ENCODE measurements at regions not wholly inside any gene's neighbourhood (a gene's known extent, or its start where the extent isn't known, plus 50 kb on each side); places are given as distances from the start of the nearest gene placed in this dataset.
"Not testable (repeated sequence)": the region's sequence is repeated elsewhere in the genome, so short reads cannot be mapped to it uniquely, and the experiment has no call there.

DNA sequence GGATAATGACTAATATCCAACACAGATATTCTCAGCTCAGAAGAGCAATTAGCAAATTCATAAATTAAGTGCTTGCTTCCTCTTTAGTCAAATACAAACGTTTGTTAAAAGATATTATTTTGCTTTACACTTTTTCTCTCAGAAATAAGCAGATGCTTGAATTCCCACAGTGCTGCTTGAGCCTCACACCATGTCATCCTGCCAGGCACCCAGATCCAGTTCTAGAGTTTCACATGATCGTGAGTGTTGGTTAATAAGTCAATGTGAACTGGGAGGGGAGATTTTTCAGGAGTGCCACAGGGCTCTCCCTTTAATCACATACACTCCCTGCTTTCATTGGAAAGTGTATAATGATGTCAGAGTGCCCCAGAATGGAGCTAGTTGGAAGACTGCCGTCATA is 352.0 kb downstream of the OR4F29 start:
- not testable (repeated sequence) for DNase-seq (ENCODE audit: low read depth)

DNA sequence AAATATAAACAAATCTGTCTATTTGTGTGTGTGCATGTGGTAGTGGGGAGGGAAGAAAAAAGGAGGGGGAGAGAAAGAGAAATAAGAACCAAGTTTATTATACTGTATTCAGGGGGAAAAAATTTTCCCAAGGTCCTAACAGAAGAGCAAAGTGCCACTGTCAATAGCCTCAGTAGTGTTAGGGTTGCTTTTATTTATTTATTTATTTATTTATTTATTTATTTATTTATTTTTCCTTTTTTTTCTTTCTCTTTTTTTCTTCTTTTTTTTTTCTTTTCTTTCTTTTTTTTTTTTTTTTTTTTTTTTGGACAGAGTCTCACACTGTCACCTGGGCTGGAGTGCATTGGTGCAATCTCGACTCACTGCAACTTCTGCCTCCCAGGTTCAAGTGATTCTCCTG is 352.7 kb downstream of the OR4F29 start:
- not testable (repeated sequence) for DNase-seq (ENCODE audit: low read depth)

DNA sequence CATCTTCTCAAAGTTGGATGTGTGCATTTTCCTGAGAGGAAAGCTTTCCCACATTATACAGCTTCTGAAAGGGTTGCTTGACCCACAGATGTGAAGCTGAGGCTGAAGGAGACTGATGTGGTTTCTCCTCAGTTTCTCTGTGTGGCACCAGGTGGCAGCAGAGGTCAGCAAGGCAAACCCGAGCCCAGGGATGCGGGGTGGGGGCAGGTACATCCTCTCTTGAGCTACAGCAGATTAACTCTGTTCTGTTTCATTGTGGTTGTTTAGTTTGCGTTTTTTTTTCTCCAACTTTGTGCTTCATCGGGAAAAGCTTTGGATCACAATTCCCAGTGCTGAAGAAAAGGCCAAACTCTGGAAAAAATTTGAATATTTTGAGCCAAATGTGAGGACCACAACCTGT is 360.2 kb downstream of the OR4F29 start:
- not testable (repeated sequence) for DNase-seq (ENCODE audit: low read depth)

DNA sequence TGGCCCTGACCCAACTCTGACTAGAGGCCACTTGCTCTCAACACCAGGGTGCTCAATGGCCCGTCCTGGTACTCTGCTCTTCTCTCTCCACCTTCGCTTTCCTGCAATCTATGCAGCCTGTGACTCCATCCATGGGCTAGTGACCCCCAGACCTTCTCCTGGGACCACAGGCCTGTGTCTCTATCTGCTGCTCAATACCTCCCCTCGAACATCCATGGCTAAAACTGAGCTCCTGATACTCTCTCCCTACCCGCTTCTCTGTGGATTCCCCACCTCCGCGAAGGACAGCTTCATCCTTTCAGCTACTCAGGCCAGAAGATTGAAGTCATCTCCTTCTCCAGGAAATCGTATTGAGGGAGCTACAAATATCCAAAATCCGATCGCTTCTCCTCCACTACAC is 363.4 kb downstream of the OR4F29 start:
- DNase-seq (ENCODE audit: low read depth) = not testable (repeated sequence)

DNA sequence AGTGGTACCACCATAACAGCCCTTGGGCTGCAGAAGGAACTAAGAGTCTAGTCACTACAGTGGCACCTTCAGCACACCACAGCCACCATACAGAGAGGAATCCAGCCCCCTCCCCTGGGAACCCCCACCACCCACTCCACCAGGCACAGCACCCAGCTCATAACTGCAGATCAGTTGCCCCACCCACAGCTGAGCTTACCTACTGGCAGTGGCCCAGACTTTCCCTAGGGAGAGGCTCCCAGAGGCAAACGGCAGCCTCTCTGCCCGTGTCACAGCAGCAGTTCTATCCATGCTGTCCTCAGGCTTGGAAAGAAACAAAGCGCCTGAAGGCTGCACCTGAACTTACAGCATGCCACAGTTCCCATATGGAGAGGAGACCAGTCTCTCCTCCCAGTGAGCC is 372.3 kb downstream of the OR4F29 start:
- DNase-seq (ENCODE audit: low read depth) = not testable (repeated sequence)

DNA sequence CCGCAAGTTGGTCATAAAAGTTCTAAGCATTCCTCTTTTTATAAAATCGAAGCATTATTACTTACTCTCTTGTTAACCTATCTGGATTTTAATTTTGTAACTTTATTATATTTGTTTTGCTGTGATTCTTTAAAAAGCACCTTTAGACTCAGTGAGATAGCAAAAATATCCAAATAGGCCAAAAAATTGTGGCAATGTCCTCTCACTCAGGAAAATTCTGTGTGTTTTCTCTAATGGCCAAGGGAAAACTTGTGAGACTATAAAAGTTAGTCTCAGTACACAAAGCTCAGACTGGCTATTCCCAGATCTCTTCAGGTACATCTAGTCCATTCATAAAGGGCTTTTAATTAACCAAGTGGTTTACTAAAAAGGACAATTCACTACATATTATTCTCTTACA is 386.4 kb downstream of the OR4F29 start, which contains the start of gene OR4F5:
Gene OR4F5, plus strand, starts transcription at position 301 of the 400 bp plus-strand sequence.
- not testable (repeated sequence) for DNase-seq (ENCODE audit: low read depth)

DNA sequence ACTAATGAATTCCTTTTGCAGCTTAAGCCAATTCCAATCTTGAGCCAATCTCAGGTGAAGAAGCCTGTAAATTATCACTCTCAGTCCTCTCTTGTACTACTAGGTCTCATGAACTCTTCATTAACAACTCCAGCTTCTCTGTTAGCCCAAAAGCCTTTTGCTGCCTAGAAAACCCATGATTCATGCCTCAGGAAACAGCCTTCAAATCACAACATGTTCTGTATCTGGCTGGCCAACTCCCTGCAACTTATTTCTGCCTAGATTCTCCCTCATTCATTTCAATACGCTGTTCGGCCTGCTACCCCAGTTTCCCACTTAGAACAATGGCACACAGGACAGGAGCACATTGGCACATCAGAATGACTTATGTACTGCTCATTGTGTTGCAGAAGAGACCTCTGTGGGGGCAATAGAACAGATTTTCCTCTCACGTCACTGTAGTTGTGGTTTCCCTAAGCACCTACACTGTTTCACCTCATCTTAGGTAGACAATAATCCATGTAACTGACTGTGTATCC is 395.4 kb downstream of the OR4F29 start:
- not testable (repeated sequence) for DNase-seq (ENCODE audit: low read depth)

DNA sequence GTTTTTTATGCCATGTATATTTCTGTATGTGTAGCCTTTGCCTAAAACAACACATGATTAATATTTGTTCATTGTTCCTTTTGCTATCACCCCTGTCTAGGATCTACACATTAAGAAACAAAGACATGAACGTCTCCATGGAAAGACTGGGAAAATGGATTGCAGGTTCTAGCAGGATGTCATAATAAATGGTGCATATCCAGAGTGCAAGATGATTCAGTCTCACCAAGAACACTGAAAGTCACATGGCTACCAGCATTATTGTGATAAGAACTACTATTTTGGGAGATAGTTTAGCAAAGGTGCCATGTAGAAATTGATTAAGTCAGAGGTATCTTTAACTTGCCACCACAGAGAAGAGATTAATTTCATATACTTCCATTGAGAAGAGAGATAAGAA is 398.3 kb downstream of the OR4F29 start:
- not testable (repeated sequence) for DNase-seq (ENCODE audit: low read depth)

DNA sequence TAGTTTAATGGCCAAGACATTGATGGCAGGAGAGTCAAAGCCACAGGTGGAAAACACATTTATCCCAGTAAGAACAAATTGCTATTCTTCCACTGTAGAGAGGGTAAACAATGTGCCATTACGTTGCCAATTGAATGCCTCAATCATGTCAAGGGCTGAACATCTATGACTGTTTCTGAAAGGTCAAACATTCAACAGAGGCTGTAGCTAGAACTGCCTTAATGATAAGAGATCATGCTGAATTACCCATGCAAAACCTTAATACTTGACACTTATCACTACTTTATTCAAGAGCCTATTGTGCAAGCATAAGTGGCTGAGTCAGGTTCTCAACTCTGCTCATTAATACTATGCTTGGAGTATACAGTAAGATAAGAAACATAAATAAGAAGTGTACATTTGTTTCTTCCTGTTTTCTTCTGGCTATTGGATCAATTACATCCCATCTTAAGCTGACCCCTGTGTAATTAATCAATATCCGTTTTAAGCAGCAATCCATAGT is 409.5 kb downstream of the OR4F29 start:
- not testable (repeated sequence) for DNase-seq (ENCODE audit: low read depth)

DNA sequence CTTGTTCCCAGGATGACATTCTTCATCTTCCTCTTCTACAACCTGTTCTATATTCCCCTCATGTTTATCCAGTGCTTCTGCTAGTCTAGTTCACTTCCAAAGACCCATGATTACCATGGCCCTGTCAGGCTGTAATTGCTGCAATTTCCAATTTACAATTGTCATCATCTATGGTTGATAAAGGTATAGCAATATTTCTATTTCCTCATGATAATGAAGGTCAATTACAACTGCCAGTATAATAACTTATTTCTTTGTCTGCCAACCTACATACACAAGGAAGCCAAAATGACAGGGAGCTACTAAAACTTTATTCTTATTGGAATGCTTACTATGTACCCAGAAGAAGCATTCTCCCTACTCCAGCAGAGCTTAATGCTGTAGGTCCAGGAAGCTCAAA is 410.3 kb downstream of the OR4F29 start:
- DNase-seq (ENCODE audit: low read depth) = not testable (repeated sequence)

DNA sequence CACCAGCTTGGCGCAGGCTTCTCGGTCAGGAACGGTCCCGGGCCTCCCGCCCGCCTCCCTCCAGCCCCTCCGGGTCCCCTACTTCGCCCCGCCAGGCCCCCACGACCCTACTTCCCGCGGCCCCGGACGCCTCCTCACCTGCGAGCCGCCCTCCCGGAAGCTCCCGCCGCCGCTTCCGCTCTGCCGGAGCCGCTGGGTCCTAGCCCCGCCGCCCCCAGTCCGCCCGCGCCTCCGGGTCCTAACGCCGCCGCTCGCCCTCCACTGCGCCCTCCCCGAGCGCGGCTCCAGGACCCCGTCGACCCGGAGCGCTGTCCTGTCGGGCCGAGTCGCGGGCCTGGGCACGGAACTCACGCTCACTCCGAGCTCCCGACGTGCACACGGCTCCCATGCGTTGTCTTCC is 422.3 kb downstream of the OR4F29 start:
- DNase-seq (ENCODE audit: low read depth) = not testable (repeated sequence)

DNA sequence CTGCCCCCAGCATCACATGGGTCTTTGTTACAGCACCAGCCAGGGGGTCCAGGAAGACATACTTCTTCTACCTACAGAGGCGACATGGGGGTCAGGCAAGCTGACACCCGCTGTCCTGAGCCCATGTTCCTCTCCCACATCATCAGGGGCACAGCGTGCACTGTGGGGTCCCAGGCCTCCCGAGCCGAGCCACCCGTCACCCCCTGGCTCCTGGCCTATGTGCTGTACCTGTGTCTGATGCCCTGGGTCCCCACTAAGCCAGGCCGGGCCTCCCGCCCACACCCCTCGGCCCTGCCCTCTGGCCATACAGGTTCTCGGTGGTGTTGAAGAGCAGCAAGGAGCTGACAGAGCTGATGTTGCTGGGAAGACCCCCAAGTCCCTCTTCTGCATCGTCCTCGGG is 434.2 kb downstream of the OR4F29 start:
- DNase-seq (ENCODE audit: low read depth) = not testable (repeated sequence)

DNA sequence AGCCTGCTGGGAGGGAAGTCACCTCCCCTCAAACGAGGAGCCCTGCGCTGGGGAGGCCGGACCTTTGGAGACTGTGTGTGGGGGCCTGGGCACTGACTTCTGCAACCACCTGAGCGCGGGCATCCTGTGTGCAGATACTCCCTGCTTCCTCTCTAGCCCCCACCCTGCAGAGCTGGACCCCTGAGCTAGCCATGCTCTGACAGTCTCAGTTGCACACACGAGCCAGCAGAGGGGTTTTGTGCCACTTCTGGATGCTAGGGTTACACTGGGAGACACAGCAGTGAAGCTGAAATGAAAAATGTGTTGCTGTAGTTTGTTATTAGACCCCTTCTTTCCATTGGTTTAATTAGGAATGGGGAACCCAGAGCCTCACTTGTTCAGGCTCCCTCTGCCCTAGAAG is 435.5 kb downstream of the OR4F29 start:
- DNase-seq (ENCODE audit: low read depth) = not testable (repeated sequence)

DNA sequence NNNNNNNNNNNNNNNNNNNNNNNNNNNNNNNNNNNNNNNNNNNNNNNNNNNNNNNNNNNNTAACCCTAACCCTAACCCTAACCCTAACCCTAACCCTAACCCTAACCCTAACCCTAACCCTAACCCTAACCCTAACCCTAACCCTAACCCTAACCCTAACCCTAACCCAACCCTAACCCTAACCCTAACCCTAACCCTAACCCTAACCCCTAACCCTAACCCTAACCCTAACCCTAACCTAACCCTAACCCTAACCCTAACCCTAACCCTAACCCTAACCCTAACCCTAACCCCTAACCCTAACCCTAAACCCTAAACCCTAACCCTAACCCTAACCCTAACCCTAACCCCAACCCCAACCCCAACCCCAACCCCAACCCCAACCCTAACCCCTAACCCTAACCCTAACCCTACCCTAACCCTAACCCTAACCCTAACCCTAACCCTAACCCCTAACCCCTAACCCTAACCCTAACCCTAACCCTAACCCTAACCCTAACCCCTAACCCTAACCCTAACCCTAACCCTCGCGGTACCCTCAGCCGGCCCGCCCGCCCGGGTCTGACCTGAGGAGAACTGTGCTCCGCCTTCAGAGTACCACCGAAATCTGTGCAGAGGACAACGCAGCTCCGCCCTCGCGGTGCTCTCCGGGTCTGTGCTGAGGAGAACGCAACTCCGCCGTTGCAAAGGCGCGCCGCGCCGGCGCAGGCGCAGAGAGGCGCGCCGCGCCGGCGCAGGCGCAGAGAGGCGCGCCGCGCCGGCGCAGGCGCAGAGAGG is 441.3 kb downstream of the OR4F29 start:
- DNase-seq (ENCODE audit: low read depth) = not testable (repeated sequence)
